Hematopoietic multipotent progenitor cell treated with erythropoietin and hydrocortisone succinate and interleukin-3 and kit ligand, for 8 days (in vitro differentiated cells): ENCODE measurements at regions not wholly inside any gene's neighbourhood (a gene's known extent, or its start where the extent isn't known, plus 50 kb on each side); places are given as distances from the start of the nearest gene placed in this dataset.
A peak's percentile ranks its signal among the peaks of the same experiment; 100 is the strongest.
"Not testable (repeated sequence)": the region's sequence is repeated elsewhere in the genome, so short reads cannot be mapped to it uniquely, and the experiment has no call there.

Experiments used
- DNase-seq: peaks from one replicate; pipeline ENCODE4 v3.0.0-alpha.2; 2015

DNA sequence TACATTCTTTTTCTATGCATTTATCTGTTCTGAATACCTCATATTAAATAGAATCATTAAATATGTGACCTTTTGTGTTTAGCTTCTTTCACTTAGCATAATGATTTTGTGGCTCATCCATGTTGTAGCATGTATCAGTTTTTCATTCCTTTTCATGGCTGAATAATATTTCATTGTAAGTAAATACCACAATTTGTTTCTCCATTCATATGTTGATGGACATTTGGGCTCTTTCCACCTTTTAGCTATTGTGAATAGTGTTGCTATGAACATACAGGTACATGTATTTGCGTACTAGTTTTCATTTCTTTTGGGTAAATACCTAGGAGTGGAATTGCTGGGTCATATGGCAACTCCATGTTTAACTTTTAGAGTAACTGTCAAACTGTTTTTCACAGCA lies 85.1 kb downstream of the GNL3L start:
- DNase-seq, result no peak

- DNase-seq, result no peak
Measured at GRCh38 chrX:54633641-54634040, 103.6 kb downstream of the GNL3L start.

DNA sequence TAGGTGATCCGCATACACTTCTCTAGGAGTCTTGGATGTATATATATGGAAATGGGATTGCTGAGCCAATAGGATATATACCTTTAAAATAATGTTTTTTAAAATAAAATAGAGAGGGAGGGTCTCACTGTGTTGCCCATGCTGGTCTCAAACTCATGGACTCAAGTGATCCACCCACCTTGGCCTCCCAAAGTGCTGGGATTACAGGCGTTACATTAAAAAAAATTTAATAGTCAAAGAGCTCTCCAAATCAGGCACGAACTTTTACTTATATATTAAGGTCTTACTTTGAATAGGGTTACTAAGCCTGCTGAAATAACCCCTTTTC lies 109.0 kb downstream of the GNL3L start:
- DNase-seq, result no peak

- DNase-seq, result peak; percentile 97
Measured at GRCh38 chrX:54639346-54640102, 109.5 kb downstream of the GNL3L start.

DNA sequence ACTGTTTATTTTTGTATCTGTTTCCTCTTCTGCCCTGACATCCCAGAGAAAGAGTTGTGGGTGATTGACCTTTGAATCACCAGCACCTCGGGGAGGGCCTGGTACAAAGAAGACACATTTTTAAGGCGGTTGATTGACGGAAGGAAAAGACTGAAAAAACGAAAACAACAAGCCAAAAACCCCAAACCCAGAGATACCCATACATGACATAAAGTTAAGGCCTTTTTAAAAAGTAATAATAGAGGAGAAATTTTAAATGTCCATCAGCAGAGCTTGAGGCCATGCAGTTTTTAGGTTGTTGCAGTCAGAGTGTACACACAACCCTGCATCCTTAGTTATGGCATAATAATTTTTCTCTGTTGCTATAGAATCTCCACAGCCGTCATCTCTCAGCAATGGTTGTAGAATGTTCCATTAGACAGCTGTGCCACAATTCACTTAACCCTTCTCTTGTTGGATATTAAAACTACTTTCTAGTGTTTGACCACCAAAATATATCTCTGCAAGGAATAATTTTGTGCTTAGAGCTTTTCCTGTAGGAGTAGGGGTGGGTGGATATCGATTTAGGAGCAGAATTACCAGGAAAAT lies 110.2 kb downstream of the GNL3L start:
- DNase-seq, result no peak

DNA sequence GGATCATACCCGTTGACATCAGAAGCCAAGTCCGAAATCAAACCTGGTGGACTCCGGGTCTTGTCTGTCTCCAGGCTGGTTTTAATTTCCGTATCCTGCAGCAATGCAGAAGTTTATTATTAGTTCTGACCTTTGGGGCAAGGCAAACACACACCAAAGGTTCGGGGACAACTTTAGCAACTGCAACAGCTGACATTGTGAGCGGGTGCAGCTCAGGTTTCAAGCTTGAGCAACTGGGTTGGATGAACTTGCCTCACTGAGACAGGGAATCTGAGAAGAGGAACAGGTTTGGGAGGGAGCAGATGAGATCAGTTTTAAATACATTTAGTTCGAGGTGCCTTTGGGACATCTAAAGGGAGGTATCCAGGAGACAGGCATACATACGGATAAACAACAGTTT lies 110.7 kb downstream of the GNL3L start:
- DNase-seq, result no peak

GRCh38 chrX:54641530-54641929 lies 111.5 kb downstream of the GNL3L start:
- DNase-seq, result no peak

GRCh38 chrX:54647607-54648006 lies 117.6 kb downstream of the GNL3L start:
- DNase-seq, result not testable (repeated sequence)

DNA sequence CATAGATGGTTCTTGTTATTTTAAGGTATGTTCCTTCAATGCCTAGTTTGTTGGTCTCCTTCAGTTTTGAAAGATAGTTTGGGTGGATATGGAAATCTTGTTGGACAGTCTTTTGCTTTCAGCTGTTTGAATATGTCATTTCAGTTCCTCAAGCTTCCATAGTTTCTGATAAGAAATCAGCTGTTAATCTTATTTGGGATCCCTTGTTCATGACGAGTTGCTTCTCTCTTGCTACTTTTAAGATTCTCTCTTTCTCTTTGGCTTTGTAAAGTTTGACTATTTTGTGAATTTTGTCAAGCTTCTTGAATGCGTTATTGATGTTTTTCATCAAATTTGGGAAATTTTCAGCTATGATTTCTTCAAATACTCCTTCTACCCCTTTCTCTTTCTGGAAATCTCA lies 129.5 kb downstream of the GNL3L start:
- no peak for DNase-seq

DNA sequence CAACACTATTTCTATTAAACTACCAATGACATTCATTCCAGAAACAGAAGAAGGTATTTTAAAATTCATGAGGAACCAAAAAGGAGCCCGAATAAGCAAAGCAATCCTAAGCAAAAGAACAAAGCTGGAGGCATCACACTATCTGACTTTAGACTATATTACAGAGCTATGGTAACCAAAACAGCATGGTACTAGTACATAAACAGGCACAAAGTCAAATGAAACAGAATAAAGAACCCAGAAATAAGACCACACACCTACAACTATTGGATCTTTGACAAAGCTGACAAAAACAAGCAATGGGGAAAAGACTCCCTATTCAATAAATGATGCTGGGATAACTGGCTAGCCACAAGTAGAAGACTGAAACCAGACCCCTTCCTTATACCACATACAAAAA lies 122.3 kb downstream of the ITIH6 start:
- no peak for DNase-seq

DNA sequence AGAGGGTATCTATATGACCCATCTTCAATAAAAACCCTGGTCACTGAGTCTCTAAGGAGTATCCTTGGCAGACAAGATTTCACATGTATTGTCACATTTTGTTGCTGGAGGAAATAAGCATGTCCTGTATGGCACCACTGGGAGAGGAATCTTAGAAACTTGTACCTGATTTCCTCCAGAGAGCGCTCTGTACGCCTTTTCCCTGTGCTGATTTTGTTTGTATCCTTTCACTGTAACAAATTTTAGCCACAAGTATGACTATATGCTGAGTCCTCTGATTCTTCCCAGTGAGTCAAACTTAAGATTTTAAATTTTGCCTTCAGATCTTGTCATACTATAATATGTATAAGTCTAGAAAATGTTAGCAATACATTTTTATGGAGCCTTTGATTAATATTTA lies 102.8 kb downstream of the ITIH6 start:
- no peak for DNase-seq

DNA sequence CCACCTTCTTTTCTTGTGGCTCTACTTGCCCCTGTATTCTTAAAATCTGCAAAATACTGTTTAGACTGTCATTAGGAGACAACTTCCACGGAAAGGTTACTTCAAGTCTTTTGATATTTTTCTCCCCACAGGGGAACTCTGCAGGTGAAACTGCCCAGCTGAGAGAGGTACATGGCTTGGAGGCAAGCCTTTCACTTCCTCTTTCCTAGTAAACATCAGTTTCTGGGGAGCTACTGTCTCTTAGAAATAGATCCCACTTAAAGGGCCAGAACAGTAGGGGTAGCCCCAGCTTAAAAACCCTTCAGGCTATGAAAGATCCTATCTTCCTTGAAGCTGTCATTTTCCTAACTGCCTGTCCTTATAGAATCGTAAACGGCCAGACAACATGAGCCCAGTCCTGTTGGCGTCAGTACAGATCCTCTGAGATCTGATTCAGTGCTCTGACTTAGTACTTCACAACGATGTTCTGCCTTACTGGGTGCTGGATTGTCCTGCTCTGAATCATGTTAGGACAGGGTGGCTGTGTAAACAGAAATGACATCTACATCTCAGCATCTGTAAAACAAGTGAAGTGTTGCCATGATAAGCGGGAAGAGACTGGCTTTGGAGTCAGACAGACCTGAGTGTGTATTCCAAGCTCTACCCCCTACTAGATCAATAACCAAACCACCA lies 102.1 kb downstream of the ITIH6 start:
- DNase-seq, result no peak
